NT2/D1 (cell line): ENCODE measurements at regions not wholly inside any gene's neighbourhood (a gene's known extent, or its start where the extent isn't known, plus 50 kb on each side); places are given as distances from the start of the nearest gene placed in this dataset.

Source experiments
- SUZ12 ChIP-seq: IDR thresholded peaks from 2 replicates; pipeline ENCODE4 v1.6.1; 2011; ENCODE audit not compliant: insufficient read length, insufficient read depth; ENCODE audit errors: extremely low read depth
- ZNF274 ChIP-seq: IDR thresholded peaks from 2 replicates; pipeline ENCODE4 v1.6.1; 2011; ENCODE audit warnings: mild to moderate bottlenecking, low read depth, low read length

- TF ChIP-seq ZNF274 = no peak
- no peak for TF ChIP-seq SUZ12
These were observed 143.9 kb downstream of the DMRTA1 start for GRCh38 chr9:22590336-22591033.
